Hepatocyte (in vitro differentiated cells): ENCODE measurements at regions not wholly inside any gene's neighbourhood (a gene's known extent, or its start where the extent isn't known, plus 50 kb on each side); places are given as distances from the start of the nearest gene placed in this dataset.

Source experiments
- DNase-seq: peaks from one replicate; pipeline ENCODE4 v3.0.0-alpha.2; 2016; ENCODE audit warnings: low spot score
- H2AFZ ChIP-seq: fragments of 200-600 bp; sonication (generic); 2 replicates; pipeline ENCODE4 v1.6.0; 2016; ENCODE audit warnings: antibody characterized with exemption, mild to moderate bottlenecking
- H3K27ac ChIP-seq: fragments of 200-600 bp; sonication (generic); 2 replicates; pipeline ENCODE4 v1.5.1; 2016; ENCODE audit warnings: mild to moderate bottlenecking
- H3K27me3 ChIP-seq: fragments of 200-600 bp; sonication (generic); 2 replicates; pipeline ENCODE4 v1.6.1; 2016
- H3K36me3 ChIP-seq: fragments of 200-600 bp; sonication (generic); replicated peaks from 2 replicates; pipeline ENCODE4 v1.5.1; 2016; ENCODE audit warnings: low read depth; ENCODE audit not compliant: insufficient read depth
- H3K4me1 ChIP-seq: fragments of 200-600 bp; sonication (generic); 2 replicates; pipeline ENCODE4 v1.5.1; 2016; ENCODE audit warnings: mild to moderate bottlenecking, moderate library complexity; ENCODE audit not compliant: insufficient read depth
- H3K4me2 ChIP-seq: fragments of 200-600 bp; sonication (generic); 2 replicates; pipeline ENCODE4 v1.6.0; 2016
- H3K4me3 ChIP-seq: fragments of 200-600 bp; sonication (generic); 2 replicates; pipeline ENCODE4 v1.5.1; 2016; ENCODE audit warnings: mild to moderate bottlenecking
- H3K79me2 ChIP-seq: fragments of 200-600 bp; sonication (generic); 2 replicates; pipeline ENCODE4 v1.6.0; 2017; ENCODE audit warnings: mild to moderate bottlenecking
- H3K9me2 ChIP-seq: fragments of 200-600 bp; sonication (generic); replicated peaks from 2 replicates; pipeline ENCODE4 v1.6.0; 2017; ENCODE audit warnings: mild to moderate bottlenecking; ENCODE audit not compliant: insufficient read depth
- H3K9me3 ChIP-seq: fragments of 200-600 bp; sonication (generic); 2 replicates; pipeline ENCODE4 v1.5.1; 2016; ENCODE audit warnings: low read depth, mild to moderate bottlenecking
- H4K20me1 ChIP-seq: fragments of 200-600 bp; sonication (generic); 2 replicates; pipeline ENCODE4 v1.6.0; 2016; ENCODE audit warnings: mild to moderate bottlenecking; ENCODE audit not compliant: insufficient read depth, poor library complexity, severe bottlenecking
- EZH2 ChIP-seq: fragments of 200-600 bp; sonication (generic); IDR thresholded peaks from 2 replicates; pipeline ENCODE4 v1.6.1; 2016; ENCODE audit warnings: antibody characterized with exemption, mild to moderate bottlenecking, borderline replicate concordance
- EZH2phosphoT487 ChIP-seq: fragments of 200-600 bp; sonication (generic); IDR thresholded peaks from one replicate; pipeline ENCODE4 v1.6.1; 2018; ENCODE audit warnings: antibody characterized with exemption, mild to moderate bottlenecking, low read depth, moderate library complexity; ENCODE audit not compliant: unreplicated experiment, severe bottlenecking
- WGBS: methylation state at CpG from one replicate; pipeline ENCODE4 v1.1.6; 2016; ENCODE audit warnings: low lambda C conversion rate; ENCODE audit errors: missing lambda C conversion rate; 5-methylcytosine and 5-hydroxymethylcytosine counted together
- TF ChIP-seq, protein P1 (sequence below): fragments of 200-600 bp; sonication (generic); IDR thresholded peaks from 2 replicates; pipeline ENCODE4 v1.5.1; 2016; ENCODE audit warnings: antibody characterized with exemption, mild to moderate bottlenecking; ENCODE audit not compliant: poor library complexity

- Histone ChIP-seq H3K4me3 (no peak overlapping the region), H3K36me3 (no peaks in the 10 kb centered on the region), H3K27me3 (no peaks in the 10 kb centered on the region), H3K4me2 (peak overlapping the region; percentile 44), H3K9me3 (no peaks in the 10 kb centered on the region), H3K9me2 (no peaks in the 10 kb centered on the region), H3K4me1 (peaks cover 8% of the 10 kb centered on the region), H3K79me2 (no peaks in the 10 kb centered on the region), H4K20me1 (no peaks in the 10 kb centered on the region), H2AFZ (no peak overlapping the region), H3K27ac (peak overlapping the region; percentile 51)
- TF ChIP-seq EZH2phosphoT487, result no peak
- TF ChIP-seq, protein P1, sequence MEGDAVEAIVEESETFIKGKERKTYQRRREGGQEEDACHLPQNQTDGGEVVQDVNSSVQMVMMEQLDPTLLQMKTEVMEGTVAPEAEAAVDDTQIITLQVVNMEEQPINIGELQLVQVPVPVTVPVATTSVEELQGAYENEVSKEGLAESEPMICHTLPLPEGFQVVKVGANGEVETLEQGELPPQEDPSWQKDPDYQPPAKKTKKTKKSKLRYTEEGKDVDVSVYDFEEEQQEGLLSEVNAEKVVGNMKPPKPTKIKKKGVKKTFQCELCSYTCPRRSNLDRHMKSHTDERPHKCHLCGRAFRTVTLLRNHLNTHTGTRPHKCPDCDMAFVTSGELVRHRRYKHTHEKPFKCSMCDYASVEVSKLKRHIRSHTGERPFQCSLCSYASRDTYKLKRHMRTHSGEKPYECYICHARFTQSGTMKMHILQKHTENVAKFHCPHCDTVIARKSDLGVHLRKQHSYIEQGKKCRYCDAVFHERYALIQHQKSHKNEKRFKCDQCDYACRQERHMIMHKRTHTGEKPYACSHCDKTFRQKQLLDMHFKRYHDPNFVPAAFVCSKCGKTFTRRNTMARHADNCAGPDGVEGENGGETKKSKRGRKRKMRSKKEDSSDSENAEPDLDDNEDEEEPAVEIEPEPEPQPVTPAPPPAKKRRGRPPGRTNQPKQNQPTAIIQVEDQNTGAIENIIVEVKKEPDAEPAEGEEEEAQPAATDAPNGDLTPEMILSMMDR, result no peak
- no peak for TF ChIP-seq EZH2
- DNase-seq, result peak; percentile 19
Measured at GRCh38 chr5:57102905-57103255, 71.0 kb upstream of the GPBP1 start.

GRCh38 chr5:57103317-57103907 is 70.4 kb upstream of the GPBP1 start:
- Histone ChIP-seq H3K27me3 (no peaks in the 10 kb centered on the region), H3K36me3 (no peaks in the 10 kb centered on the region), H3K27ac (peak overlapping the region; percentile 51), H3K4me1 (peaks cover 8% of the 10 kb centered on the region), H3K4me3 (no peak overlapping the region), H3K79me2 (no peaks in the 10 kb centered on the region), H3K9me3 (no peaks in the 10 kb centered on the region), H2AFZ (no peak overlapping the region), H3K9me2 (no peaks in the 10 kb centered on the region), H3K4me2 (peak overlapping the region; percentile 44), H4K20me1 (no peaks in the 10 kb centered on the region)
- DNase-seq, result no peak
- TF ChIP-seq, protein P1, result no peak
- TF ChIP-seq EZH2, result no peak
- TF ChIP-seq EZH2phosphoT487, result no peak
- WGBS, result 85% methylated on average over 5 of the region's 5 CpGs

- no peak overlapping the region for H3K4me3 ChIP-seq
- H2AFZ ChIP-seq, result no peak overlapping the region
- H3K36me3 ChIP-seq, result no peaks in the 10 kb centered on the region
- no peaks in the 10 kb centered on the region for H3K27me3 ChIP-seq
- no peak for TF ChIP-seq EZH2
- no peak for TF ChIP-seq EZH2phosphoT487
- TF ChIP-seq, protein P1, result no peak
- 100% methylated on average over 2 of the region's 2 CpGs for WGBS
- no peaks in the 10 kb centered on the region for H3K9me3 ChIP-seq
- H3K4me1 ChIP-seq, result peaks cover 8% of the 10 kb centered on the region
- no peaks in the 10 kb centered on the region for H4K20me1 ChIP-seq
- no peak overlapping the region for H3K27ac ChIP-seq
- DNase-seq, result no peak
- H3K4me2 ChIP-seq, result no peak overlapping the region
- H3K79me2 ChIP-seq, result no peaks in the 10 kb centered on the region
- no peaks in the 10 kb centered on the region for H3K9me2 ChIP-seq
Measured at GRCh38 chr5:57106661-57107060, 67.2 kb upstream of the GPBP1 start.

DNA sequence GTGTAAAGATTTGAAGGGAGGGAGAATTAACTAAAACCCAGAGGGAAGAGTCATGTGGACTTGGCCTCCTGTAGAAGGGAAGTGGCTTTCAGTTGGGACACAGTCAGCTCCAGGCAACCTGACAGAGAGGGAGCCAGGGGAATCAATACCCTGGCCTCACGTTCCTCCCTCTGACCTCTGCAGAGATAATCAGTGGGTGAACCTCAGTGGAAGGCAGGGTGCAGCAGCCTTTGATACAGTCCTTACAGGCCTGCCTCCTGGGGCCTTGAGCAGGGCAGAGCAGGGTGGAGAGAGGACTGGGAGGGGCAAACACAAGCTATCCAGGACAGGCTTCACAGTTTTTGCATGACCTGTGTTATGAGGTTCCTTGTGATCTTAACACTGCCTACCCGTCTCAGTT is 61.9 kb upstream of the GPBP1 start:
- Histone ChIP-seq H2AFZ (no peak overlapping the region), H3K27me3 (no peaks in the 10 kb centered on the region), H3K9me3 (no peaks in the 10 kb centered on the region), H3K9me2 (no peaks in the 10 kb centered on the region), H3K4me1 (peaks cover 3% of the 10 kb centered on the region), H3K4me3 (no peak overlapping the region), H4K20me1 (no peaks in the 10 kb centered on the region), H3K36me3 (no peaks in the 10 kb centered on the region), H3K27ac (no peak overlapping the region), H3K4me2 (no peak overlapping the region), H3K79me2 (no peaks in the 10 kb centered on the region)
- DNase-seq, result peak; percentile 59
- TF ChIP-seq, protein P1, result no peak
- no peak for TF ChIP-seq EZH2
- TF ChIP-seq EZH2phosphoT487, result no peak
- 40% methylated on average over 2 of the region's 2 CpGs for WGBS
